ENCODE measurements at regions not wholly inside any gene's neighbourhood (a gene's known extent, or its start where the extent isn't known, plus 50 kb on each side); places are given as distances from the start of the nearest gene placed in this dataset.

- no peak for ATAC-seq
- no peak for DNase-seq
- Histone ChIP-seq H3K27ac (no peak overlapping the region), H3K4me3 (no peak overlapping the region), H3K4me1 (no peaks in the 10 kb centered on the region), H3K36me3 (no peaks in the 10 kb centered on the region), H3K9me3 (no peaks in the 10 kb centered on the region), H3K27me3 (no peaks in the 10 kb centered on the region)
- intact Hi-C loops (cut with DNase I): no loop called here
- 20% methylated on average over 2 of the region's 2 CpGs for WGBS (ENCODE audit: insufficient coverage, low coverage, low lambda C conversion rate, missing lambda C conversion rate)
- TF ChIP-seq CTCF (IDR thresholded peaks at IDR 0.05): no peak
- TF ChIP-seq POLR2A (IDR thresholded peaks at IDR 0.05): no peak
Observed at GRCh38 chr1:5570931-5571330, 421.3 kb downstream of the NPHP4 start.

- DNase-seq: no peak
- Histone ChIP-seq H3K27me3 (no peaks in the 10 kb centered on the region), H3K4me3 (no peak overlapping the region), H3K27ac (no peak overlapping the region), H3K4me1 (no peaks in the 10 kb centered on the region), H3K36me3 (no peaks in the 10 kb centered on the region), H3K9me3 (no peaks in the 10 kb centered on the region)
- 42% methylated on average over 6 of the region's 6 CpGs for WGBS (ENCODE audit: insufficient coverage, low coverage, low lambda C conversion rate, missing lambda C conversion rate)
- intact Hi-C loops (cut with DNase I): no loop called here
- TF ChIP-seq CTCF (IDR thresholded peaks at IDR 0.05): no peak
- TF ChIP-seq POLR2A (IDR thresholded peaks at IDR 0.05): no peak
- no peak for ATAC-seq
Observed at GRCh38 chr1:5568321-5568720, 423.9 kb downstream of the NPHP4 start.

- H3K9me3 ChIP-seq: no peaks in the 10 kb centered on the region
- ATAC-seq (no peak), DNase-seq (no peak)
- H3K36me3 ChIP-seq: no peaks in the 10 kb centered on the region
- intact Hi-C loops (cut with DNase I): no loop called here
- H3K4me1 ChIP-seq: no peaks in the 10 kb centered on the region
- WGBS (ENCODE audit: insufficient coverage, low coverage, low lambda C conversion rate, missing lambda C conversion rate): 38% methylated on average over 3 of the region's 3 CpGs
- TF ChIP-seq CTCF (IDR thresholded peaks at IDR 0.05): no peak
- no peak for TF ChIP-seq POLR2A (IDR thresholded peaks at IDR 0.05)
- H3K4me3 ChIP-seq: no peak overlapping the region
- H3K27me3 ChIP-seq: no peaks in the 10 kb centered on the region
- H3K27ac ChIP-seq: no peak overlapping the region
Observed at GRCh38 chr1:5567839-5568238, 424.4 kb downstream of the NPHP4 start.

GRCh38 chr1:5566924-5567323 is 425.3 kb downstream of the NPHP4 start:
- H3K9me3 ChIP-seq: no peaks in the 10 kb centered on the region
- DNase-seq (no peak), ATAC-seq (no peak)
- H3K4me3 ChIP-seq: no peak overlapping the region
- no peaks in the 10 kb centered on the region for H3K27me3 ChIP-seq
- H3K4me1 ChIP-seq: no peaks in the 10 kb centered on the region
- whole genome bisulfite sequencing (ENCODE audit: insufficient coverage, low coverage, low lambda C conversion rate, missing lambda C conversion rate): no CpG with 5 or more reads among the region's 4 CpGs
- no peak overlapping the region for H3K27ac ChIP-seq
- TF ChIP-seq POLR2A (IDR thresholded peaks at IDR 0.05): no peak
- TF ChIP-seq CTCF (IDR thresholded peaks at IDR 0.05): no peak
- intact Hi-C loops (cut with DNase I): no loop called here
- no peaks in the 10 kb centered on the region for H3K36me3 ChIP-seq

Measured in right lobe of liver (tissue), 6 donors.